ENCODE measurements at regions not wholly inside any gene's neighbourhood (a gene's known extent, or its start where the extent isn't known, plus 50 kb on each side); places are given as distances from the start of the nearest gene placed in this dataset.
A peak's percentile ranks its signal among the peaks of the same experiment; 100 is the strongest.
"Not testable (repeated sequence)": the region's sequence is repeated elsewhere in the genome, so short reads cannot be mapped to it uniquely, and the experiment has no call there.

- DNase-seq (ENCODE audit: low read depth), result no peak
Observed at GRCh38 chr7:52269669-52270068, 765.8 kb upstream of the POM121L12 start.

GRCh38 chr7:52261057-52261456, 774.4 kb upstream of the POM121L12 start:
- no peak for DNase-seq (ENCODE audit: low read depth)

- DNase-seq (ENCODE audit: low read depth), result no peak
Observed at GRCh38 chr7:52260046-52260665, 775.3 kb upstream of the POM121L12 start.

- DNase-seq (ENCODE audit: low read depth), result no peak
Observed at GRCh38 chr7:52257890-52258289, 777.5 kb upstream of the POM121L12 start.

GRCh38 chr7:52254396-52255010, 780.9 kb upstream of the POM121L12 start:
- DNase-seq (ENCODE audit: low read depth), result no peak

- DNase-seq (ENCODE audit: low read depth), result no peak
Observed at GRCh38 chr7:52253953-52254352, 781.5 kb upstream of the POM121L12 start.

GRCh38 chr7:52249741-52250140, 785.7 kb upstream of the POM121L12 start:
- no peak for DNase-seq (ENCODE audit: low read depth)

GRCh38 chr7:52247518-52247917, 787.9 kb upstream of the POM121L12 start:
- DNase-seq (ENCODE audit: low read depth), result no peak

- DNase-seq (ENCODE audit: low read depth), result no peak
Observed at GRCh38 chr7:52243685-52244084, 791.7 kb upstream of the POM121L12 start.

GRCh38 chr7:52233248-52233647, 802.2 kb upstream of the POM121L12 start:
- DNase-seq (ENCODE audit: low read depth), result no peak

- DNase-seq (ENCODE audit: low read depth), result no peak
Observed at GRCh38 chr7:52211930-52212329, 823.5 kb upstream of the POM121L12 start.

- no peak for DNase-seq (ENCODE audit: low read depth)
Observed at GRCh38 chr7:52209614-52210013, 825.8 kb upstream of the POM121L12 start.

- DNase-seq (ENCODE audit: low read depth), result peak; percentile 24
Observed at GRCh38 chr7:52197221-52197620, 838.2 kb upstream of the POM121L12 start.

GRCh38 chr7:52195664-52196063, 839.8 kb upstream of the POM121L12 start:
- no peak for DNase-seq (ENCODE audit: low read depth)

GRCh38 chr7:52189153-52189778, 846.2 kb upstream of the POM121L12 start:
- DNase-seq (ENCODE audit: low read depth), result no peak

GRCh38 chr7:52184006-52184703, 851.3 kb upstream of the POM121L12 start:
- DNase-seq (ENCODE audit: low read depth), result no peak

- no peak for DNase-seq (ENCODE audit: low read depth)
Observed at GRCh38 chr7:52179934-52180333, 855.5 kb upstream of the POM121L12 start.

GRCh38 chr7:52168085-52168484, 851.5 kb upstream of the COBL start:
- no peak for DNase-seq (ENCODE audit: low read depth)

GRCh38 chr7:52163311-52163710, 846.7 kb upstream of the COBL start:
- DNase-seq (ENCODE audit: low read depth), result no peak

- DNase-seq (ENCODE audit: low read depth), result no peak
Observed at GRCh38 chr7:52161483-52161882, 844.9 kb upstream of the COBL start.

- not testable (repeated sequence) for DNase-seq (ENCODE audit: low read depth)
Observed at GRCh38 chr7:52159421-52159820, 842.8 kb upstream of the COBL start.

- DNase-seq (ENCODE audit: low read depth), result no peak
Observed at GRCh38 chr7:52154382-52154781, 837.8 kb upstream of the COBL start.

- no peak for DNase-seq (ENCODE audit: low read depth)
Observed at GRCh38 chr7:52151559-52151958, 835.0 kb upstream of the COBL start.
